ENCODE measurements at regions not wholly inside any gene's neighbourhood (a gene's known extent, or its start where the extent isn't known, plus 50 kb on each side); places are given as distances from the start of the nearest gene placed in this dataset.

- DNase-seq (ENCODE audit: low spot score) = no peak
Measured at GRCh38 chr20:52864916-52865605, 107.1 kb upstream of the TSHZ2 start.

GRCh38 chr20:52859156-52859876 lies 112.8 kb upstream of the TSHZ2 start:
- no peak for DNase-seq (ENCODE audit: low spot score)

- DNase-seq (ENCODE audit: low spot score) = no peak
Measured at GRCh38 chr20:52852714-52853113, 119.4 kb upstream of the TSHZ2 start.

GRCh38 chr20:52847731-52848359 lies 124.3 kb upstream of the TSHZ2 start:
- no peak for DNase-seq (ENCODE audit: low spot score)

- no peak for DNase-seq (ENCODE audit: low spot score)
Measured at GRCh38 chr20:52847029-52847660, 125.0 kb upstream of the TSHZ2 start.

GRCh38 chr20:52845044-52845443 lies 127.1 kb upstream of the TSHZ2 start:
- DNase-seq (ENCODE audit: low spot score) = no peak

GRCh38 chr20:52843425-52843824 lies 128.7 kb upstream of the TSHZ2 start:
- no peak for DNase-seq (ENCODE audit: low spot score)

GRCh38 chr20:52841003-52841402 lies 131.2 kb upstream of the TSHZ2 start:
- no peak for DNase-seq (ENCODE audit: low spot score)

- DNase-seq (ENCODE audit: low spot score) = no peak
Measured at GRCh38 chr20:52840041-52840440, 132.1 kb upstream of the TSHZ2 start.

- DNase-seq (ENCODE audit: low spot score) = no peak
Measured at GRCh38 chr20:52838510-52839241, 133.5 kb upstream of the TSHZ2 start.

GRCh38 chr20:52837378-52837777 lies 134.8 kb upstream of the TSHZ2 start:
- DNase-seq (ENCODE audit: low spot score) = no peak

- no peak for DNase-seq (ENCODE audit: low spot score)
Measured at GRCh38 chr20:52833901-52834300, 138.3 kb upstream of the TSHZ2 start.

GRCh38 chr20:52832151-52832774 lies 139.9 kb upstream of the TSHZ2 start:
- DNase-seq (ENCODE audit: low spot score) = no peak

GRCh38 chr20:52830598-52830997 lies 141.6 kb upstream of the TSHZ2 start:
- DNase-seq (ENCODE audit: low spot score) = no peak

- DNase-seq (ENCODE audit: low spot score) = no peak
Measured at GRCh38 chr20:52829111-52829510, 143.0 kb upstream of the TSHZ2 start.

GRCh38 chr20:52828199-52828598 lies 144.0 kb upstream of the TSHZ2 start:
- no peak for DNase-seq (ENCODE audit: low spot score)

- no peak for DNase-seq (ENCODE audit: low spot score)
Measured at GRCh38 chr20:52826722-52827121, 145.4 kb upstream of the TSHZ2 start.

GRCh38 chr20:52826321-52826720 lies 145.8 kb upstream of the TSHZ2 start:
- no peak for DNase-seq (ENCODE audit: low spot score)

GRCh38 chr20:52824494-52825216 lies 147.5 kb upstream of the TSHZ2 start:
- DNase-seq (ENCODE audit: low spot score) = no peak

- no peak for DNase-seq (ENCODE audit: low spot score)
Measured at GRCh38 chr20:52823303-52823702, 148.9 kb upstream of the TSHZ2 start.
